WTC11 (cell line): ENCODE measurements at regions not wholly inside any gene's neighbourhood (a gene's known extent, or its start where the extent isn't known, plus 50 kb on each side); places are given as distances from the start of the nearest gene placed in this dataset.

Source experiments
- ATAC-seq: fragments of 200-7000 bp; cut with Tn5 transposase; 2 replicates; pipeline ENCODE4 v1.10.0; 2021; ENCODE audit warnings: mild to moderate bottlenecking, moderate library complexity
- CTCF ChIA-PET: fragments of 300-600 bp; sonication (Branson Sonifier 250); formaldehyde crosslinking; loops from one replicate; lab custom pipeline; 2021; ENCODE audit warnings: antibody characterized with exemption; lab: Charles Lee
- POLR2A ChIA-PET: fragments of 350-600 bp; sonication (Branson Sonifier 250); formaldehyde crosslinking; loops from one replicate; lab custom pipeline; 2021; ENCODE audit warnings: antibody characterized with exemption; lab: Charles Lee
- DNase-seq: peaks from one replicate; pipeline ENCODE4 v3.0.0; 2021; ENCODE audit warnings: low spot score
- H3K27ac Mint-ChIP-seq: 2 replicates; pipeline ENCODE4 v1.8.0; 2021; ENCODE audit warnings: mixed read lengths
- H3K27me3 Mint-ChIP-seq: 2 replicates; pipeline ENCODE4 v1.8.0; 2021; ENCODE audit warnings: low read depth, mild to moderate bottlenecking, moderate library complexity, mixed read lengths
- H3K36me3 Mint-ChIP-seq: 2 replicates; pipeline ENCODE4 v1.8.0; 2021; ENCODE audit warnings: mixed read lengths
- H3K4me1 Mint-ChIP-seq: 2 replicates; pipeline ENCODE4 v1.8.0; 2022; ENCODE audit warnings: mixed read lengths
- H3K4me3 Mint-ChIP-seq: 2 replicates; pipeline ENCODE4 v1.8.0; 2021; ENCODE audit warnings: mild to moderate bottlenecking, moderate library complexity, mixed read lengths
- H3K9me3 Mint-ChIP-seq: 2 replicates; pipeline ENCODE4 v1.8.0; 2021; ENCODE audit warnings: mixed read lengths
- ATF6 ChIP-seq: sonication (generic); formaldehyde crosslinking; IDR thresholded peaks from 2 replicates; pipeline ENCODE4 v1.8.1; 2023; ENCODE audit warnings: mild to moderate bottlenecking, missing genetic modification reagents
- CBFB ChIP-seq: sonication (generic); formaldehyde crosslinking; IDR thresholded peaks from 2 replicates; pipeline ENCODE4 v1.8.1; 2022; ENCODE audit warnings: mild to moderate bottlenecking, low read depth, missing genetic modification reagents
- CREM ChIP-seq: sonication (generic); formaldehyde crosslinking; IDR thresholded peaks from 2 replicates; pipeline ENCODE4 v1.8.1; 2022; ENCODE audit warnings: mild to moderate bottlenecking, missing genetic modification reagents, moderate library complexity
- CTCF ChIP-seq: fragments of 200-600 bp; IDR thresholded peaks from 2 replicates; pipeline ENCODE4 v1.8.0; 2022; ENCODE audit warnings: antibody characterized with exemption
- ETV6 ChIP-seq: sonication (generic); formaldehyde crosslinking; IDR thresholded peaks from 2 replicates; pipeline ENCODE4 v1.8.1; 2022; ENCODE audit warnings: mild to moderate bottlenecking, missing genetic modification reagents
- FOXJ3 ChIP-seq: sonication (generic); formaldehyde crosslinking; IDR thresholded peaks from 2 replicates; pipeline ENCODE4 v1.9.0; 2021; ENCODE audit warnings: missing genetic modification reagents, mild to moderate bottlenecking, borderline replicate concordance
- FOXK1 ChIP-seq: sonication (generic); formaldehyde crosslinking; IDR thresholded peaks from 2 replicates; pipeline ENCODE4 v1.8.0; 2022; ENCODE audit warnings: mild to moderate bottlenecking, moderate library complexity, missing genetic modification reagents
- HMGA2 ChIP-seq: fragments of 250-450 bp; sonication (Bioruptor Pico); IDR thresholded peaks from 2 replicates; pipeline ENCODE4 v1.4.0; 2021; ENCODE audit warnings: mild to moderate bottlenecking, moderate library complexity
- JUN ChIP-seq: sonication (generic); formaldehyde crosslinking; IDR thresholded peaks from 2 replicates; pipeline ENCODE4 v1.8.0; 2023; ENCODE audit warnings: mild to moderate bottlenecking, missing genetic modification reagents
- NFE2L1 ChIP-seq: sonication (generic); formaldehyde crosslinking; IDR thresholded peaks from 2 replicates; pipeline ENCODE4 v1.8.1; 2023; ENCODE audit warnings: missing genetic modification reagents
- NFYB ChIP-seq: sonication (generic); formaldehyde crosslinking; conservative IDR thresholded peaks from 2 replicates; pipeline ENCODE4 v1.8.0; 2022; ENCODE audit warnings: low read depth, missing genetic modification reagents
- NR1H2 ChIP-seq: sonication (generic); formaldehyde crosslinking; IDR thresholded peaks from 2 replicates; pipeline ENCODE4 v1.9.0; 2021; ENCODE audit warnings: mild to moderate bottlenecking, moderate library complexity, missing genetic modification reagents
- PRDM15 ChIP-seq: sonication (generic); formaldehyde crosslinking; IDR thresholded peaks from 2 replicates; pipeline ENCODE4 v1.8.0; 2022; ENCODE audit warnings: missing genetic modification reagents
- PREB ChIP-seq: sonication (generic); formaldehyde crosslinking; IDR thresholded peaks from 2 replicates; pipeline ENCODE4 v1.8.1; 2022; ENCODE audit warnings: mild to moderate bottlenecking, missing genetic modification reagents, moderate library complexity, borderline replicate concordance
- RELA ChIP-seq: sonication (generic); formaldehyde crosslinking; IDR thresholded peaks from 2 replicates; pipeline ENCODE4 v1.8.1; 2022; ENCODE audit warnings: missing genetic modification reagents, mild to moderate bottlenecking, borderline replicate concordance
- USF2 ChIP-seq: sonication (generic); formaldehyde crosslinking; IDR thresholded peaks from 2 replicates; pipeline ENCODE4 v1.8.1; 2023; ENCODE audit warnings: mild to moderate bottlenecking, missing genetic modification reagents, moderate library complexity
- ZNF423 ChIP-seq: fragments of 250-450 bp; sonication (Bioruptor Pico); IDR thresholded peaks from 2 replicates; pipeline ENCODE4 v2.1.2; 2022; ENCODE audit warnings: mild to moderate bottlenecking, moderate library complexity
- ZNF532 ChIP-seq: fragments of 250-450 bp; sonication (Bioruptor Pico); IDR thresholded peaks from 2 replicates; pipeline ENCODE4 v1.9.0; 2021; ENCODE audit warnings: mild to moderate bottlenecking, borderline replicate concordance
- TF ChIP-seq, protein P1 (sequence below): sonication (generic); formaldehyde crosslinking; IDR thresholded peaks from 2 replicates; pipeline ENCODE4 v1.8.1; 2023; ENCODE audit warnings: mild to moderate bottlenecking, missing genetic modification reagents, moderate library complexity

DNA sequence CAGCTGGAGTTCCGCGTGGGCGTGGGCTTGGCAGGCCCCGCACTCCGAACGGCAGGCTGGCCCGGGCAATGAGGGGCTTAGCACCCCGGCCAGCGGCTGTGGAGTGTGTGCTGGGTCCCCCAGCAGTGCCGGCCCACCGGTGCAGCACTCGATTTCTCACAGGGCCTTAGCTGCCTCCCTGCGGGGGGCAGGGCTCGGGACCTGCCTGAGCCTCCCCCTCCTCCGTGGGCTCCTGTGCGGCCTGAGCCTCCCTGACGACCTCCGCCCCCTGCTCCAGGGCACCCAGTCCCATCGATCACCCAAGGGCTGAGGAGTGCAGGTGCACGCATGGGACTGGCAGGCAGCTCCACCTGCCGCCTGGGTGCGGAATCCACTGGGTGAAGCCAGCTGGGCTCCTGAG is 191.8 kb downstream of the CYLC2 start:
- ChIA-PET POLR2A (no interaction called here), CTCF (no interaction called here)
- no peak for DNase-seq
- H3K4me1 Mint-ChIP-seq, result peaks cover 6% of the 10 kb centered on the region
- H3K9me3 Mint-ChIP-seq, result peaks cover 19% of the 10 kb centered on the region
- no peak for ATAC-seq
- H3K27ac Mint-ChIP-seq, result no peak overlapping the region
- H3K4me3 Mint-ChIP-seq, result no peak overlapping the region
- no peak for TF ChIP-seq FOXK1
- TF ChIP-seq ZNF532 (CRISPR knock-in tag), result no peak
- no peak for TF ChIP-seq HMGA2 (CRISPR knock-in tag)
- no peak for TF ChIP-seq FOXJ3 (CRISPR knock-in tag)
- TF ChIP-seq NFE2L1 (CRISPR knock-in tag), result no peak
- TF ChIP-seq RELA (CRISPR knock-in tag), result no peak
- no peak for TF ChIP-seq NFYB (CRISPR knock-in tag)
- no peak for TF ChIP-seq CREM
- no peak for TF ChIP-seq ZNF423 (CRISPR knock-in tag)
- TF ChIP-seq JUN (CRISPR knock-in tag), result no peak
- H3K27me3 Mint-ChIP-seq, result no peaks in the 10 kb centered on the region
- peaks cover 3% of the 10 kb centered on the region; the same call in 1 of the 2 replicates for H3K36me3 Mint-ChIP-seq

DNA sequence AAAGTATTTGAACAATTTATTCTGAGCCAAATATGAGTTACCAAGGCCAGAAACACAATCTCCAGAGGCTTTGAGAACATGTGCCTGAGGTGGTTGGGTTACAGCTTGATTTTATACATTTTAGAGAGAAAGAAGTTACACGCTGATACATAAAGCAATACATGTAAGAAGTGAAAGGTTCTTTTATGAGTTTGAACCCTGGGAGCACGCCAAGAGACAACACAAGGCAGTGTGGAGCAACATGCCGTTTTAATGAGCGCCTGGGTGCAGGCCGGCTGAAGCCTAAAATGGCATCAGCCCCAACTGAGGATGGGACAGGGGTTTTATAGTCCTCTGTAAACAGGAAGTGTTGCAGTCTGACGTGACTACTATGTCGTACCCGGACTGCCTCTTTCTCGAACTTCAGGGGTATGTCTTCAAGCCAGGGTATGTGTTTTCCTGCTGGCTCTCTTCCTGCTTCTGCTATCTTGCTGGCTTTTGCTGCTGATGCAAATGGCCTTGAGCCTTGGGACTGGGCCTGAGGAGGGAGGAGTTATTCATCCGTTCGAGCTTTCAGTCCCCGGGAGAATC is 193.7 kb downstream of the CYLC2 start:
- Mint-ChIP-seq H3K4me3 (no peak overlapping the region), H3K9me3 (peaks cover 12% of the 10 kb centered on the region), H3K4me1 (peaks cover 6% of the 10 kb centered on the region), H3K27ac (no peak overlapping the region), H3K36me3 (peaks cover 3% of the 10 kb centered on the region; the same call in 1 of the 2 replicates), H3K27me3 (no peaks in the 10 kb centered on the region)
- ATAC-seq (no peak), DNase-seq (no peak)
- TF ChIP-seq PREB (CRISPR knock-in tag) (no peak), ETV6 (no peak), CBFB (CRISPR knock-in tag) (no peak), ATF6 (no peak)
- TF ChIP-seq, protein P1, sequence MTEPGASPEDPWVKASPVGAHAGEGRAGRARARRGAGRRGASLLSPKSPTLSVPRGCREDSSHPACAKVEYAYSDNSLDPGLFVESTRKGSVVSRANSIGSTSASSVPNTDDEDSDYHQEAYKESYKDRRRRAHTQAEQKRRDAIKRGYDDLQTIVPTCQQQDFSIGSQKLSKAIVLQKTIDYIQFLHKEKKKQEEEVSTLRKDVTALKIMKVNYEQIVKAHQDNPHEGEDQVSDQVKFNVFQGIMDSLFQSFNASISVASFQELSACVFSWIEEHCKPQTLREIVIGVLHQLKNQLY (CRISPR knock-in tag), result no peak
- POLR2A ChIA-PET, result no interaction called here
- CTCF ChIA-PET, result no interaction called here

DNA sequence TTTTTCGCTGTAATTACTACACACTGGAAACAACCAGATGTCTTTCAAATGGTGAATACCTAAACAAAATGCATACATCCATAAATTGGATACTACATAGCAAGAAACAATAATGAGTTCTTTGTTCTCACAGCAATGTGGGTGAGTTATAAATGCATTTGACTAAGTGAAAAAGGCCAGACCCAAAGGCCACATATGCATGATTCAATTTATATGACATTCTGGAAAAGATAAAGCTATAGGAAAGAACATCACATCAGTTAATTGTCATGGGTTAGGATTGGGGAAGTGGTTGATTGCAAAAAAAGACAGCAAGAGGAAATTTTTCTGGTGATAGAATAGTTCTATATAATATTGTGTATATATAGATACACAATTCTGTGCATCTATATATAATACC is 198.9 kb downstream of the CYLC2 start:
- H3K36me3 Mint-ChIP-seq, result no peaks in the 10 kb centered on the region
- H3K27ac Mint-ChIP-seq, result no peak overlapping the region
- H3K4me1 Mint-ChIP-seq, result 0 out of 2 replicates have a peak, but pooled peaks cover 2% of the 10 kb centered on the region
- ATAC-seq (no peak), DNase-seq (no peak)
- ChIA-PET CTCF (no interaction called here), POLR2A (no interaction called here)
- no peak overlapping the region for H3K4me3 Mint-ChIP-seq
- H3K27me3 Mint-ChIP-seq, result no peaks in the 10 kb centered on the region
- H3K9me3 Mint-ChIP-seq, result no peaks in the 10 kb centered on the region
- TF ChIP-seq USF2 (no peak), CTCF (no peak), NR1H2 (CRISPR knock-in tag) (no peak), PRDM15 (CRISPR knock-in tag) (no peak)
